H9 (cell line): ENCODE measurements at regions not wholly inside any gene's neighbourhood (a gene's known extent, or its start where the extent isn't known, plus 50 kb on each side); places are given as distances from the start of the nearest gene placed in this dataset.

ENCODE experiments used
- DNase-seq: peaks from one replicate; pipeline ENCODE4 v3.0.0-alpha.2; 2017
- H2AFZ ChIP-seq: one replicate; pipeline ENCODE4 v1.6.1; 2013; ENCODE audit warnings: mild to moderate bottlenecking, low read length, control low read depth, moderate library complexity
- H2AK5ac ChIP-seq: 2 replicates; pipeline ENCODE4 v1.6.1; 2013; ENCODE audit warnings: low read length, control low read depth, mixed read lengths; ENCODE audit not compliant: insufficient read length
- H2BK120ac ChIP-seq: one replicate; pipeline ENCODE4 v1.6.1; 2013; ENCODE audit warnings: low read depth, mild to moderate bottlenecking, low read length, control low read depth, inconsistent platforms; ENCODE audit not compliant: poor library complexity, severe bottlenecking
- H2BK12ac ChIP-seq: 2 replicates; pipeline ENCODE4 v1.6.1; 2013; ENCODE audit warnings: low read length, control low read depth, mixed read lengths, low read depth; ENCODE audit not compliant: insufficient read length
- H2BK15ac ChIP-seq: 2 replicates; pipeline ENCODE4 v1.6.1; 2013; ENCODE audit warnings: low read depth, low read length, control low read depth
- H2BK20ac ChIP-seq: one replicate; pipeline ENCODE4 v1.6.1; 2013; ENCODE audit warnings: low read depth, mild to moderate bottlenecking, low read length, control low read depth, inconsistent platforms; ENCODE audit not compliant: poor library complexity, severe bottlenecking
- H2BK5ac ChIP-seq: 2 replicates; pipeline ENCODE4 v1.6.1; 2013; ENCODE audit warnings: low read length, control low read depth, mixed read lengths; ENCODE audit not compliant: insufficient read length
- H3K14ac ChIP-seq: 2 replicates; pipeline ENCODE4 v1.6.1; 2013; ENCODE audit warnings: low read length, control low read depth; ENCODE audit not compliant: insufficient read depth
- H3K18ac ChIP-seq: 2 replicates; pipeline ENCODE4 v1.6.1; 2013; ENCODE audit warnings: low read depth, mild to moderate bottlenecking, mixed read lengths, low read length, control low read depth; ENCODE audit not compliant: insufficient read length
- H3K23ac ChIP-seq: 2 replicates; pipeline ENCODE4 v1.6.1; 2013; ENCODE audit warnings: low read length, control low read depth, mixed read lengths, low read depth; ENCODE audit not compliant: insufficient read length
- H3K23me2 ChIP-seq: 2 replicates; pipeline ENCODE4 v1.6.1; 2013; ENCODE audit warnings: low read depth, mild to moderate bottlenecking, mixed read lengths, low read length, control low read depth; ENCODE audit not compliant: insufficient read length, poor library complexity, severe bottlenecking
- H3K27ac ChIP-seq: 2 replicates; pipeline ENCODE4 v1.5.1; 2013; ENCODE audit warnings: low read length, control low read depth, mixed read lengths, low read depth; ENCODE audit not compliant: insufficient read length
- H3K27me3 ChIP-seq: 2 replicates; pipeline ENCODE4 v1.6.1; 2013; ENCODE audit warnings: low read length, control low read depth, inconsistent platforms; ENCODE audit not compliant: insufficient read depth
- H3K4ac ChIP-seq: 2 replicates; pipeline ENCODE4 v1.6.1; 2013; ENCODE audit warnings: low read depth, mild to moderate bottlenecking, control low read depth, inconsistent platforms, low read length, moderate library complexity
- H3K4me1 ChIP-seq: 2 replicates; pipeline ENCODE4 v1.6.1; 2013; ENCODE audit warnings: low read length, control low read depth, inconsistent platforms; ENCODE audit not compliant: insufficient read depth
- H3K4me2 ChIP-seq: 2 replicates; pipeline ENCODE4 v1.6.1; 2013; ENCODE audit warnings: low read length, control low read depth, mixed read lengths; ENCODE audit not compliant: insufficient read length, insufficient read depth
- H3K56ac ChIP-seq: 2 replicates; pipeline ENCODE4 v1.6.1; 2013; ENCODE audit warnings: low read depth, mild to moderate bottlenecking, mixed read lengths, low read length, control low read depth; ENCODE audit not compliant: insufficient read length
- H3K79me1 ChIP-seq: 2 replicates; pipeline ENCODE4 v1.6.1; 2013; ENCODE audit warnings: low read depth, mild to moderate bottlenecking, moderate library complexity, low read length, control low read depth, inconsistent platforms; ENCODE audit not compliant: insufficient read depth, poor library complexity, severe bottlenecking
- H3K79me2 ChIP-seq: 2 replicates; pipeline ENCODE4 v1.6.1; 2013; ENCODE audit warnings: low read length, control low read depth, inconsistent platforms; ENCODE audit not compliant: insufficient read depth
- H3K9ac ChIP-seq: 2 replicates; pipeline ENCODE4 v1.6.1; 2013; ENCODE audit warnings: low read length, control low read depth, mixed read lengths; ENCODE audit not compliant: insufficient read length; ENCODE audit errors: extremely low read depth
- H3K9me3 ChIP-seq: one replicate; pipeline ENCODE4 v1.6.1; 2013; ENCODE audit warnings: low read depth, low read length, inconsistent platforms; ENCODE audit not compliant: control insufficient read depth
- H3T11ph ChIP-seq: one replicate; pipeline ENCODE4 v1.6.1; 2013; ENCODE audit warnings: mild to moderate bottlenecking, low read length, control low read depth, inconsistent platforms
- H4K20me1 ChIP-seq: one replicate; pipeline ENCODE4 v1.6.1; 2013; ENCODE audit not compliant: control insufficient read depth, insufficient read length, insufficient read depth
- H4K5ac ChIP-seq: 2 replicates; pipeline ENCODE4 v1.6.1; 2013; ENCODE audit warnings: low read depth, mild to moderate bottlenecking, mixed read lengths, low read length, control low read depth; ENCODE audit not compliant: insufficient read length
- H4K8ac ChIP-seq: replicated peaks from 2 replicates; pipeline ENCODE4 v1.6.1; 2013; ENCODE audit warnings: low read length, control low read depth, mixed read lengths, low read depth; ENCODE audit not compliant: insufficient read length
- H4K91ac ChIP-seq: 2 replicates; pipeline ENCODE4 v1.6.1; 2013; ENCODE audit warnings: low read depth, mild to moderate bottlenecking, moderate library complexity, mixed read lengths, low read length, control low read depth; ENCODE audit not compliant: insufficient read length
- H3K27ac Mint-ChIP-seq, 3 experiments: 2 replicates in 2 of 3; 3 replicates in 1 of 3; pipeline ENCODE4 v1.8.0; 2020 to 2021; ENCODE audit warnings: mixed read lengths in 3 of 3, mild to moderate bottlenecking in 1 of 3, moderate library complexity in 1 of 3
- H3K27me3 Mint-ChIP-seq: 2 replicates; pipeline ENCODE4 v1.8.0; 2021; ENCODE audit warnings: low read depth, mild to moderate bottlenecking, moderate library complexity, mixed read lengths
- H3K36me3 Mint-ChIP-seq, 3 experiments: 2 replicates in 2 of 3; 3 replicates in 1 of 3; pipeline ENCODE4 v1.8.0; 2020 to 2021; ENCODE audit warnings: low read depth in 3 of 3, mixed read lengths in 3 of 3; ENCODE audit not compliant: insufficient read depth in 1 of 3
- H3K4me1 Mint-ChIP-seq, 2 experiments: 2 replicates each; pipeline ENCODE4 v1.8.0; 2020; ENCODE audit warnings: mixed read lengths in 2 of 2
- H3K4me3 Mint-ChIP-seq, 2 experiments: 2 replicates in 1 of 2; 3 replicates in 1 of 2; pipeline ENCODE4 v1.8.0; 2020 to 2021; ENCODE audit warnings: mild to moderate bottlenecking in 2 of 2, mixed read lengths in 2 of 2, moderate library complexity in 1 of 2
- H3K9me3 Mint-ChIP-seq, 2 experiments: 2 replicates in 1 of 2; 3 replicates in 1 of 2; pipeline ENCODE4 v1.8.0; 2020; ENCODE audit warnings: mild to moderate bottlenecking in 2 of 2, mixed read lengths in 2 of 2, moderate library complexity in 1 of 2
- CTCF ChIP-seq: fragments of 200-600 bp; sonication (generic); conservative IDR thresholded peaks from 3 replicates; pipeline ENCODE4 v1.8.0; 2021; ENCODE audit warnings: antibody characterized with exemption, mild to moderate bottlenecking
- WGBS: extraction: QIAGEN DNeasy Blood & Tissue Kit; methylation state at CpG from one replicate; pipeline ENCODE4 v1.1.7; 2013; ENCODE audit warnings: missing lambda C conversion rate, low lambda C conversion rate, mixed read lengths; ENCODE audit not compliant: insufficient read length; ENCODE audit errors: extremely low coverage; 5-methylcytosine and 5-hydroxymethylcytosine counted together

- Histone ChIP-seq H3K27ac (no peak overlapping the region), H4K8ac (no peak overlapping the region), H3K9me3 (no peaks in the 10 kb centered on the region), H4K91ac (no peak overlapping the region), H2BK5ac (no peak overlapping the region), H3K18ac (no peak overlapping the region), H3K14ac (no peak overlapping the region), H2BK20ac (no peak overlapping the region), H2BK12ac (no peak overlapping the region), H3T11ph (no peak overlapping the region), H3K79me2 (no peaks in the 10 kb centered on the region), H4K5ac (no peak overlapping the region), H4K20me1 (no peaks in the 10 kb centered on the region), H3K56ac (no peak overlapping the region), H2AK5ac (no peak overlapping the region), H3K4me2 (no peak overlapping the region), H2BK120ac (no peak overlapping the region), H3K4me1 (no peaks in the 10 kb centered on the region), H2AFZ (no peak overlapping the region), H3K23ac (no peak overlapping the region), H3K27me3 (no peaks in the 10 kb centered on the region), H3K23me2 (no peaks in the 10 kb centered on the region), H3K4ac (no peak overlapping the region), H3K79me1 (no peaks in the 10 kb centered on the region), H2BK15ac (no peak overlapping the region), H3K9ac (no peak overlapping the region)
- WGBS: no CpG with 5 or more reads among the region's 1 CpG
- Mint-ChIP-seq H3K4me3 (no peak overlapping the region), H3K9me3 (no peaks in the 10 kb centered on the region), H3K27me3 (no peaks in the 10 kb centered on the region), H3K27ac (0 out of 7 replicates have a peak overlapping the region, but pooled peaks of 2 of the 3 experiments have one; percentile 15 to 48), H3K36me3 (no peaks in the 10 kb centered on the region), H3K4me1 (peaks cover 14 to 15% of the 10 kb centered on the region in 2 experiments)
- no peak for TF ChIP-seq CTCF
- peak; percentile 29 for DNase-seq
Observed at GRCh38 chr4:180926277-180926676, 1316.9 kb upstream of the TENM3 start.
